Activated naive CD8-positive, alpha-beta T cell treated with anti-CD3 and anti-CD28 coated beads for 36 hours (primary cell): ENCODE measurements at regions not wholly inside any gene's neighbourhood (a gene's known extent, or its start where the extent isn't known, plus 50 kb on each side); places are given as distances from the start of the nearest gene placed in this dataset.

ENCODE experiments used
- DNase-seq: peaks from one replicate; pipeline ENCODE4 v3.0.0; 2021
- H3K27ac Mint-ChIP-seq: one replicate; pipeline ENCODE4 v1.8.0; 2022; ENCODE audit warnings: mild to moderate bottlenecking, moderate library complexity, mixed read lengths
- H3K27me3 Mint-ChIP-seq: one replicate; pipeline ENCODE4 v1.8.0; 2022; ENCODE audit warnings: mild to moderate bottlenecking, mixed read lengths
- H3K36me3 Mint-ChIP-seq: one replicate; pipeline ENCODE4 v1.8.0; 2021; ENCODE audit warnings: mild to moderate bottlenecking, mixed read lengths
- H3K4me1 Mint-ChIP-seq: one replicate; pipeline ENCODE4 v1.8.0; 2021; ENCODE audit warnings: mixed read lengths
- H3K4me3 Mint-ChIP-seq: one replicate; pipeline ENCODE4 v1.8.0; 2022; ENCODE audit warnings: mild to moderate bottlenecking, moderate library complexity, mixed read lengths
- H3K9me3 Mint-ChIP-seq: one replicate; pipeline ENCODE4 v1.8.0; 2022; ENCODE audit warnings: mixed read lengths

- DNase-seq: no peak
- Mint-ChIP-seq H3K27ac (no peak overlapping the region), H3K27me3 (peaks cover 48% of the 10 kb centered on the region), H3K4me3 (no peak overlapping the region), H3K36me3 (no peaks in the 10 kb centered on the region), H3K4me1 (no peaks in the 10 kb centered on the region), H3K9me3 (no peaks in the 10 kb centered on the region)
These were observed 118.7 kb downstream of the RPL22L1 start for GRCh38 chr3:170751083-170751898.

- Mint-ChIP-seq H3K36me3 (no peaks in the 10 kb centered on the region), H3K27me3 (peaks cover 45% of the 10 kb centered on the region), H3K27ac (no peak overlapping the region), H3K4me1 (no peaks in the 10 kb centered on the region), H3K9me3 (no peaks in the 10 kb centered on the region), H3K4me3 (no peak overlapping the region)
- DNase-seq: no peak
These were observed 119.5 kb downstream of the RPL22L1 start for GRCh38 chr3:170750478-170750830.

- DNase-seq: no peak
These were observed 120.1 kb downstream of the RPL22L1 start for GRCh38 chr3:170749765-170750477.

GRCh38 chr3:170749185-170749584, 120.8 kb downstream of the RPL22L1 start:
- Mint-ChIP-seq H3K27ac (no peak overlapping the region), H3K4me3 (no peak overlapping the region), H3K4me1 (no peaks in the 10 kb centered on the region), H3K27me3 (peaks cover 40% of the 10 kb centered on the region), H3K36me3 (no peaks in the 10 kb centered on the region), H3K9me3 (no peaks in the 10 kb centered on the region)
- DNase-seq: no peak

More at GRCh38 chr3:170749765-170750477, 120.1 kb downstream of the RPL22L1 start:
- H3K4me3 Mint-ChIP-seq: no peak overlapping the region
- peaks cover 45% of the 10 kb centered on the region for H3K27me3 Mint-ChIP-seq
- H3K27ac Mint-ChIP-seq: no peak overlapping the region
- H3K4me1 Mint-ChIP-seq: no peaks in the 10 kb centered on the region
- no peaks in the 10 kb centered on the region for H3K36me3 Mint-ChIP-seq
- H3K9me3 Mint-ChIP-seq: no peaks in the 10 kb centered on the region

- no peaks in the 10 kb centered on the region for H3K9me3 Mint-ChIP-seq
- H3K27ac Mint-ChIP-seq: no peak overlapping the region
- DNase-seq: no peak
- H3K27me3 Mint-ChIP-seq: peaks cover 24% of the 10 kb centered on the region
- no peaks in the 10 kb centered on the region for H3K4me1 Mint-ChIP-seq
- H3K36me3 Mint-ChIP-seq: no peaks in the 10 kb centered on the region
- no peak overlapping the region for H3K4me3 Mint-ChIP-seq
These were observed 123.6 kb downstream of the RPL22L1 start for GRCh38 chr3:170746175-170746942.

GRCh38 chr3:170745211-170745718, 124.7 kb downstream of the RPL22L1 start:
- Mint-ChIP-seq H3K27ac (no peak overlapping the region), H3K4me1 (no peaks in the 10 kb centered on the region), H3K4me3 (no peak overlapping the region), H3K27me3 (peaks cover 15% of the 10 kb centered on the region), H3K9me3 (no peaks in the 10 kb centered on the region), H3K36me3 (no peaks in the 10 kb centered on the region)
- DNase-seq: no peak

- H3K36me3 Mint-ChIP-seq: no peaks in the 10 kb centered on the region
- H3K27me3 Mint-ChIP-seq: no peaks in the 10 kb centered on the region
- H3K9me3 Mint-ChIP-seq: no peaks in the 10 kb centered on the region
- no peak overlapping the region for H3K4me3 Mint-ChIP-seq
- no peak for DNase-seq
- no peak overlapping the region for H3K27ac Mint-ChIP-seq
- H3K4me1 Mint-ChIP-seq: no peaks in the 10 kb centered on the region
These were observed 128.1 kb downstream of the RPL22L1 start for GRCh38 chr3:170741756-170742529.

GRCh38 chr3:170740726-170741591, 129.0 kb downstream of the RPL22L1 start:
- no peak overlapping the region for H3K27ac Mint-ChIP-seq
- no peaks in the 10 kb centered on the region for H3K9me3 Mint-ChIP-seq
- no peaks in the 10 kb centered on the region for H3K36me3 Mint-ChIP-seq
- H3K27me3 Mint-ChIP-seq: peaks cover 4% of the 10 kb centered on the region
- H3K4me1 Mint-ChIP-seq: no peaks in the 10 kb centered on the region
- no peak for DNase-seq
- no peak overlapping the region for H3K4me3 Mint-ChIP-seq

GRCh38 chr3:170740285-170740684, 129.7 kb downstream of the RPL22L1 start:
- Mint-ChIP-seq H3K27ac (no peak overlapping the region), H3K9me3 (no peaks in the 10 kb centered on the region), H3K36me3 (no peaks in the 10 kb centered on the region), H3K4me1 (no peaks in the 10 kb centered on the region), H3K4me3 (no peak overlapping the region), H3K27me3 (peaks cover 8% of the 10 kb centered on the region)
- no peak for DNase-seq

- DNase-seq: no peak
- no peak overlapping the region for H3K27ac Mint-ChIP-seq
- H3K36me3 Mint-ChIP-seq: no peaks in the 10 kb centered on the region
- H3K4me3 Mint-ChIP-seq: no peak overlapping the region
- H3K9me3 Mint-ChIP-seq: no peaks in the 10 kb centered on the region
- H3K27me3 Mint-ChIP-seq: peaks cover 17% of the 10 kb centered on the region
- H3K4me1 Mint-ChIP-seq: no peaks in the 10 kb centered on the region
These were observed 130.6 kb downstream of the RPL22L1 start for GRCh38 chr3:170739410-170739809.

- no peak for DNase-seq
- H3K27ac Mint-ChIP-seq: no peak overlapping the region
- no peaks in the 10 kb centered on the region for H3K36me3 Mint-ChIP-seq
- peaks cover 19% of the 10 kb centered on the region for H3K27me3 Mint-ChIP-seq
- no peak overlapping the region for H3K4me3 Mint-ChIP-seq
- H3K9me3 Mint-ChIP-seq: no peaks in the 10 kb centered on the region
- H3K4me1 Mint-ChIP-seq: no peaks in the 10 kb centered on the region
These were observed 131.2 kb downstream of the RPL22L1 start for GRCh38 chr3:170738766-170739165.

- Mint-ChIP-seq H3K36me3 (no peaks in the 10 kb centered on the region), H3K4me1 (no peaks in the 10 kb centered on the region), H3K9me3 (no peaks in the 10 kb centered on the region), H3K27ac (no peak overlapping the region), H3K4me3 (no peak overlapping the region), H3K27me3 (peaks cover 22% of the 10 kb centered on the region)
- DNase-seq: no peak
These were observed 132.4 kb downstream of the RPL22L1 start for GRCh38 chr3:170737498-170738162.

GRCh38 chr3:170735821-170736220, 134.2 kb downstream of the RPL22L1 start:
- Mint-ChIP-seq H3K27ac (no peak overlapping the region), H3K36me3 (no peaks in the 10 kb centered on the region), H3K4me1 (no peaks in the 10 kb centered on the region), H3K27me3 (peaks cover 35% of the 10 kb centered on the region), H3K4me3 (no peak overlapping the region), H3K9me3 (no peaks in the 10 kb centered on the region)
- DNase-seq: no peak
